ENCODE measurements at regions not wholly inside any gene's neighbourhood (a gene's known extent, or its start where the extent isn't known, plus 50 kb on each side); places are given as distances from the start of the nearest gene placed in this dataset.

- no peak for DNase-seq (ENCODE audit: low spot score)
- intact Hi-C loops (cut with DNase I) = loop anchor here (5.0 kb wide), 1 partner anchor 576 kb away; no protein-coding TSS in a partner anchor
Observed at GRCh38 chr20:41956338-41957074, 338.3 kb upstream of the CHD6 start.

- intact Hi-C loops (cut with DNase I) = no loop called here
Observed at GRCh38 chr20:41952166-41952565, 334.0 kb upstream of the CHD6 start.

GRCh38 chr20:41951615-41952014, 333.4 kb upstream of the CHD6 start:
- intact Hi-C loops (cut with DNase I) = no loop called here
- no peak for DNase-seq (ENCODE audit: low spot score)

More at GRCh38 chr20:41952166-41952565, 334.0 kb upstream of the CHD6 start:
- no peak for DNase-seq (ENCODE audit: low spot score)

- intact Hi-C loops (cut with DNase I) = no loop called here
- no peak for DNase-seq (ENCODE audit: low spot score)
Observed at GRCh38 chr20:41939659-41940058, 321.5 kb upstream of the CHD6 start.

- DNase-seq (ENCODE audit: low spot score) = no peak
- intact Hi-C loops (cut with DNase I) = no loop called here
Observed at GRCh38 chr20:41938353-41938752, 320.2 kb upstream of the CHD6 start.

- DNase-seq (ENCODE audit: low spot score) = no peak
- intact Hi-C loops (cut with DNase I) = no loop called here
Observed at GRCh38 chr20:41935259-41935791, 317.1 kb upstream of the CHD6 start.

- DNase-seq (ENCODE audit: low spot score) = no peak
- intact Hi-C loops (cut with DNase I) = no loop called here
Observed at GRCh38 chr20:41932431-41932830, 314.3 kb upstream of the CHD6 start.

- no peak for DNase-seq (ENCODE audit: low spot score)
Observed at GRCh38 chr20:41927655-41928054, 309.5 kb upstream of the CHD6 start.

GRCh38 chr20:41927189-41927588, 309.0 kb upstream of the CHD6 start:
- intact Hi-C loops (cut with DNase I) = no loop called here
- no peak for DNase-seq (ENCODE audit: low spot score)

More at GRCh38 chr20:41927655-41928054, 309.5 kb upstream of the CHD6 start:
- intact Hi-C loops (cut with DNase I) = no loop called here

GRCh38 chr20:41925476-41925875, 307.3 kb upstream of the CHD6 start:
- intact Hi-C loops (cut with DNase I) = no loop called here
- DNase-seq (ENCODE audit: low spot score) = no peak

- intact Hi-C loops (cut with DNase I) = no loop called here
Observed at GRCh38 chr20:41923624-41924023, 305.4 kb upstream of the CHD6 start.

GRCh38 chr20:41913146-41913545, 295.0 kb upstream of the CHD6 start:
- DNase-seq (ENCODE audit: low spot score) = no peak
- intact Hi-C loops (cut with DNase I) = no loop called here

More at GRCh38 chr20:41923624-41924023, 305.4 kb upstream of the CHD6 start:
- DNase-seq (ENCODE audit: low spot score) = no peak

GRCh38 chr20:41910558-41910957, 292.4 kb upstream of the CHD6 start:
- intact Hi-C loops (cut with DNase I) = no loop called here
- no peak for DNase-seq (ENCODE audit: low spot score)

- no peak for DNase-seq (ENCODE audit: low spot score)
- intact Hi-C loops (cut with DNase I) = no loop called here
Observed at GRCh38 chr20:41905199-41905598, 287.0 kb upstream of the CHD6 start.

- intact Hi-C loops (cut with DNase I) = no loop called here
- no peak for DNase-seq (ENCODE audit: low spot score)
Observed at GRCh38 chr20:41903586-41903985, 285.4 kb upstream of the CHD6 start.

- intact Hi-C loops (cut with DNase I) = no loop called here
- no peak for DNase-seq (ENCODE audit: low spot score)
Observed at GRCh38 chr20:41902346-41902745, 284.2 kb upstream of the CHD6 start.

- intact Hi-C loops (cut with DNase I) = no loop called here
- no peak for DNase-seq (ENCODE audit: low spot score)
Observed at GRCh38 chr20:41900201-41900691, 282.1 kb upstream of the CHD6 start.

- intact Hi-C loops (cut with DNase I) = no loop called here
Observed at GRCh38 chr20:41897708-41898107, 279.5 kb upstream of the CHD6 start.

GRCh38 chr20:41895241-41896032, 277.3 kb upstream of the CHD6 start:
- intact Hi-C loops (cut with DNase I) = no loop called here

More at GRCh38 chr20:41897708-41898107, 279.5 kb upstream of the CHD6 start:
- no peak for DNase-seq (ENCODE audit: low spot score)

GRCh38 chr20:41894255-41894963, 276.2 kb upstream of the CHD6 start:
- intact Hi-C loops (cut with DNase I) = no loop called here
- no peak for DNase-seq (ENCODE audit: low spot score)

More at GRCh38 chr20:41895241-41896032, 277.3 kb upstream of the CHD6 start:
- no peak for DNase-seq (ENCODE audit: low spot score)
